Lower leg skin (tissue), 4 donors: ENCODE measurements at regions not wholly inside any gene's neighbourhood (a gene's known extent, or its start where the extent isn't known, plus 50 kb on each side); places are given as distances from the start of the nearest gene placed in this dataset.

Source experiments
- DNase-seq, 2 donors: peaks; one replicate each; pipeline ENCODE4 v3.0.0-alpha.2; 2019; ENCODE audit warnings: low spot score in 2 of 2
- H3K4me3 ChIP-seq: fragments of 200-600 bp; sonication (generic); 2 replicates; pipeline ENCODE4 v1.5.1; 2017; ENCODE audit warnings: mild to moderate bottlenecking, low read depth; ENCODE audit not compliant: poor library complexity, severe bottlenecking
- POLR2A ChIP-seq, 2 donors: fragments of 450-650 bp; IDR thresholded peaks; one replicate each; pipeline ENCODE4 v1.6.1; 2016 to 2017; ENCODE audit warnings: antibody characterized with exemption in 2 of 2, mild to moderate bottlenecking in 1 of 2, moderate library complexity in 1 of 2
- WGBS, 2 donors: methylation state at CpG; one replicate each; pipeline ENCODE4 v1.1.5; 2018; 5-methylcytosine and 5-hydroxymethylcytosine counted together
- intact Hi-C: fragments of 100-400 bp; cut with DNase I; formaldehyde crosslinking; loops from one replicate; pipeline ENCODE4 v1.15.0; 2023; ENCODE audit warnings: low total_unique reads
- TF ChIP-seq, protein P1 (sequence below), 3 donors: fragments of 450-650 bp; IDR thresholded peaks; one replicate each; pipeline ENCODE4 v1.5.1; 2016; ENCODE audit warnings: antibody characterized with exemption in 3 of 3, mild to moderate bottlenecking in 3 of 3, moderate library complexity in 2 of 3

DNA sequence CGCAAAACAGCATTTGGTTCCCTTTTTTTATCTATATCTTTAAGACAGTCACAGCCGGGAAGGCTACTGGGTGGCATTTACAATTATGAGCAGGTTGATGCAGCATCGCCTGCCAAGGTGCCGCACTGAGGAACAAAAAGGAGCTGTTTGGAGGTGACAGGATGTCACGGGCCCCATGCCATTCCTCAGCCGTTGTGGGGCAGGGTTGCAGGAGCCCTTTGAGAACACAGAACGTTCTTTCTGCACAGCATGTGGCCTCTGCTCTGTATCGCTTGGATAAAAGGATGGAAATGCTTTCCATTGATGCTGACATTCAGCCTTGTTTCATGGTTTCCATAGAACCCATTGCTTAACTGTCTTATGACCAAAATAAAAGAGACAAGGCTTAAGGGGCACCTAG, 141.9 kb upstream of the CDH5 start:
- intact Hi-C loops, result no loop called here
- 52 to 55% methylated on average over 8 of the region's 8 CpGs for WGBS, 2 donors
- TF ChIP-seq POLR2A (IDR thresholded peaks at IDR 0.05), result no peak
- TF ChIP-seq, protein P1, sequence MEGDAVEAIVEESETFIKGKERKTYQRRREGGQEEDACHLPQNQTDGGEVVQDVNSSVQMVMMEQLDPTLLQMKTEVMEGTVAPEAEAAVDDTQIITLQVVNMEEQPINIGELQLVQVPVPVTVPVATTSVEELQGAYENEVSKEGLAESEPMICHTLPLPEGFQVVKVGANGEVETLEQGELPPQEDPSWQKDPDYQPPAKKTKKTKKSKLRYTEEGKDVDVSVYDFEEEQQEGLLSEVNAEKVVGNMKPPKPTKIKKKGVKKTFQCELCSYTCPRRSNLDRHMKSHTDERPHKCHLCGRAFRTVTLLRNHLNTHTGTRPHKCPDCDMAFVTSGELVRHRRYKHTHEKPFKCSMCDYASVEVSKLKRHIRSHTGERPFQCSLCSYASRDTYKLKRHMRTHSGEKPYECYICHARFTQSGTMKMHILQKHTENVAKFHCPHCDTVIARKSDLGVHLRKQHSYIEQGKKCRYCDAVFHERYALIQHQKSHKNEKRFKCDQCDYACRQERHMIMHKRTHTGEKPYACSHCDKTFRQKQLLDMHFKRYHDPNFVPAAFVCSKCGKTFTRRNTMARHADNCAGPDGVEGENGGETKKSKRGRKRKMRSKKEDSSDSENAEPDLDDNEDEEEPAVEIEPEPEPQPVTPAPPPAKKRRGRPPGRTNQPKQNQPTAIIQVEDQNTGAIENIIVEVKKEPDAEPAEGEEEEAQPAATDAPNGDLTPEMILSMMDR (IDR thresholded peaks at IDR 0.05), result no peak
- no peak overlapping the region for H3K4me3 ChIP-seq
- peak in 1 of 2 donors; percentile 84 for DNase-seq

GRCh38 chr16:66224186-66224585, 142.3 kb upstream of the CDH5 start:
- peak in 1 of 2 donors; percentile 65 for DNase-seq
- intact Hi-C loops, result no loop called here
- H3K4me3 ChIP-seq, result no peak overlapping the region
- TF ChIP-seq, protein P1 (IDR thresholded peaks at IDR 0.05), result no peak
- no peak for TF ChIP-seq POLR2A (IDR thresholded peaks at IDR 0.05)
- WGBS, 2 donors, result 76 to 77% methylated on average over 2 of the region's 2 CpGs

DNA sequence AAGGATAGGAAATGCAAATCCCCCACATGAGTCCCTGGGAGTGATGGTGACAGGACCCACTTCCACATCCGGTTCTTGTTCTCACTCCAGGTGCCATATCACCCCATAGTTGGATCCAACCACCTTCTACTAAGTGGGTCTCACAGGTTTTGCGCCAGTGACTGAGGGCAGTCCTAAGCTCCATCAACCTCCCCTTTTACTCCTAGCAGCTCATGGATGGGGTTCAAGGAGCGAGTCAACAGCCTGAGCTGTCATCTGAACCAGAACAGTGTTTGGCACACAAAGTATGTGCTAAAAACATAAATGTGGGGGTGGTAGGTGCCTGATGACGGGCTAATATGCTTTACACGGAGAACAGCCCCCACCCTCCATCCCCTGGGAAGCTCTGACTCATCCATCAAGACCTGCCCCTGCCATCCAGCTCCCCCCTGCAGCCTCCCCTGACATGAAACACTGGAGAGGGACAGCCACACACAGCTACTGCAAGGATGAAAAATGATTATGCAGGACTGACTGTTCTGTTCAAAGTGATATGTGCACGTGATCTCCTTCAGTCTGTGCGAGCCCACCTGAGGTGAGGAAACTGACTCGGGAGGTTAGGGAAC, 143.2 kb upstream of the CDH5 start:
- no peak overlapping the region for H3K4me3 ChIP-seq
- intact Hi-C loops, result no loop called here
- no peak for TF ChIP-seq POLR2A (IDR thresholded peaks at IDR 0.05)
- TF ChIP-seq, protein P1 (IDR thresholded peaks at IDR 0.05), result no peak
- 38 to 54% methylated on average over 8 of the region's 8 CpGs for WGBS, 2 donors
- peak in 1 of 2 donors; percentile 64 for DNase-seq

DNA sequence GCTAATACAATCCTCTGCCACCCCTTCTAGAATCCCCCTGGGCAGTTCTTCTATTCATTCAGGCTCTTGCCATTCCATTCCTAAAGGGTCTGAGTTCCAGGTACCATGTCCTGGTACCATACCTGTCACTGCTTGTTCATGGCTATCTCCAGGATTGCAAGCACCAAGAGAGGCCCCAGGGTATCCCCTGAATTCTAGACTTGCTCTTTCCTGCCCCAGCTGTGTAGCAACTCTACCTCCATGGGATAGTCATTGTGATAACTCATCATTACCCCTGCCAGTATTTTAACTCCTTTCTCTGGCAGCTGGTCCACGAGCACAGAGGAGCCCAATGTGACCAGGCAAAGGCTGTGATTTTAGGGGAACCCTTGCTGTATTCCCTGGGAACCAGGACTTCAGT, 143.7 kb upstream of the CDH5 start:
- intact Hi-C loops, result no loop called here
- no peak for TF ChIP-seq POLR2A (IDR thresholded peaks at IDR 0.05)
- TF ChIP-seq, protein P1 (IDR thresholded peaks at IDR 0.05), result no peak
- peak in 1 of 2 donors; percentile 36 for DNase-seq
- WGBS, 2 donors, result 56 to 58% methylated on average over 1 of the region's 1 CpG
- no peak overlapping the region for H3K4me3 ChIP-seq

DNA sequence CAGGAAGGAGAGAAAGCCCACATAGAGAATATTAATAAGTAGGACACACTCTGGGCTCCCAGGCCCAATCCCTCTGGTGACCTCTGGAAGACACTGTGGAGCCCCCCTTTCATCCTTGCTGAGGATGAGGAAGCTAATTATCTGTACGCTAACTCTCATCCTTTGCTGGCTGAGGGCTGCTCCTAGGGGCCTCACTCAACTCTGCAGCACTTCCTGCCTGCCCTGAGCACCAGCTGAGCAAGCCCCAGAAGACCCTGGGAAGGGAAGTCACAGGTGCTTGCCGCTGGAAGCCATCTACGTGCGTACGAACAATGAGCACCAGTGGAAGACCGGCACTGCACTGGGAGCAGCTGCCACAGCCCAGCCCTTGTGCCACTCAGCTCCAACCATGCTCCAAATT, 145.8 kb upstream of the CDH5 start:
- no peak for TF ChIP-seq POLR2A (IDR thresholded peaks at IDR 0.05)
- TF ChIP-seq, protein P1 (IDR thresholded peaks at IDR 0.05), result no peak
- 57 to 67% methylated on average over 6 of the region's 6 CpGs for WGBS, 2 donors
- peak in 1 of 2 donors; percentile 26 for DNase-seq
- intact Hi-C loops, result no loop called here
- no peak overlapping the region for H3K4me3 ChIP-seq

DNA sequence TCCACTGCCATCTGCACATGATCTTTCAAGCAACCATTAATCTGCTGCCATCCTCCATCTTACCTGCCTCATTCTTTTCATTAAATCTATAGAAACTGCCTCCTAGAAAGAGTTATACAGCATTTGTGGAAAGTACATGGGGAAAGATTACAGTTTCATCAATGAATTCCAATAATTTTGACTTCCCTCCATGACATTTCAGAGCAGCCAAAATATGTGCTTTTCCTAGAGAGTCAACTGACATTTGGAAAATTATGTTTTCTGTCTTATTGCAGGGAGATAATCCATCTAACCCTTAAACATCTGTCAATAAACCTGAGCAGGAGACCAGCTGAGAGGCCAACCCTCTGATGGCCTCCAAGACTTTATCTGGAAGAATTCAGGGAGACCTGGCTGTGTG, 147.0 kb upstream of the CDH5 start:
- intact Hi-C loops, result no loop called here
- no peak for DNase-seq
- no peak overlapping the region for H3K4me3 ChIP-seq
- TF ChIP-seq, protein P1 (IDR thresholded peaks at IDR 0.05), result no peak
- no peak for TF ChIP-seq POLR2A (IDR thresholded peaks at IDR 0.05)
